Stimulated activated CD4-positive, alpha-beta T cell treated with anti-CD3 and anti-CD28 coated beads, Interleukin-2, amount 100 ng/mL, for 24 hours (primary cell): ENCODE measurements at regions not wholly inside any gene's neighbourhood (a gene's known extent, or its start where the extent isn't known, plus 50 kb on each side); places are given as distances from the start of the nearest gene placed in this dataset.
"Not testable (repeated sequence)": the region's sequence is repeated elsewhere in the genome, so short reads cannot be mapped to it uniquely, and the experiment has no call there.

ENCODE experiments used
- DNase-seq, 2 donors: peaks; one replicate each; pipeline ENCODE4 v3.0.0-alpha.2; 2020

GRCh38 chr19:28585796-28586195 lies 627.2 kb downstream of the UQCRFS1 start:
- DNase-seq: no peak

GRCh38 chr19:28583713-28584112 lies 629.2 kb downstream of the UQCRFS1 start:
- no peak for DNase-seq

GRCh38 chr19:28583242-28583641 lies 629.7 kb downstream of the UQCRFS1 start:
- DNase-seq: no peak

GRCh38 chr19:28582796-28583195 lies 630.2 kb downstream of the UQCRFS1 start:
- DNase-seq: no peak

GRCh38 chr19:28582344-28582743 lies 630.6 kb downstream of the UQCRFS1 start:
- no peak for DNase-seq

- no peak for DNase-seq
Measured at GRCh38 chr19:28581468-28581770, 631.5 kb downstream of the UQCRFS1 start.

GRCh38 chr19:28578786-28579505 lies 634.0 kb downstream of the UQCRFS1 start:
- DNase-seq: no peak

- no peak for DNase-seq
Measured at GRCh38 chr19:28578208-28578607, 634.7 kb downstream of the UQCRFS1 start.

- no peak for DNase-seq
Measured at GRCh38 chr19:28577666-28578065, 635.3 kb downstream of the UQCRFS1 start.

GRCh38 chr19:28577233-28577632 lies 635.7 kb downstream of the UQCRFS1 start:
- no peak for DNase-seq

GRCh38 chr19:28575816-28576215 lies 637.1 kb downstream of the UQCRFS1 start:
- no peak for DNase-seq

GRCh38 chr19:28575312-28575711 lies 637.6 kb downstream of the UQCRFS1 start:
- not testable (repeated sequence) for DNase-seq

- DNase-seq: no peak
Measured at GRCh38 chr19:28574212-28574611, 638.7 kb downstream of the UQCRFS1 start.

GRCh38 chr19:28569132-28570131 lies 643.5 kb downstream of the UQCRFS1 start:
- no peak for DNase-seq

- no peak for DNase-seq
Measured at GRCh38 chr19:28567834-28568233, 645.1 kb downstream of the UQCRFS1 start.

GRCh38 chr19:28563964-28564921 lies 648.7 kb downstream of the UQCRFS1 start:
- no peak for DNase-seq

- DNase-seq: no peak
Measured at GRCh38 chr19:28560786-28561185, 652.2 kb downstream of the UQCRFS1 start.

- no peak for DNase-seq
Measured at GRCh38 chr19:28558783-28559182, 654.2 kb downstream of the UQCRFS1 start.

GRCh38 chr19:28556371-28556770 lies 656.6 kb downstream of the UQCRFS1 start:
- no peak for DNase-seq

GRCh38 chr19:28555317-28555716 lies 657.6 kb downstream of the UQCRFS1 start:
- DNase-seq: no peak

- no peak for DNase-seq
Measured at GRCh38 chr19:28554321-28555091, 658.4 kb downstream of the UQCRFS1 start.

GRCh38 chr19:28553764-28554163 lies 659.2 kb downstream of the UQCRFS1 start:
- DNase-seq: no peak
